IPS-NIHi7 (cell line): ENCODE measurements at regions not wholly inside any gene's neighbourhood (a gene's known extent, or its start where the extent isn't known, plus 50 kb on each side); places are given as distances from the start of the nearest gene placed in this dataset.

Source experiments
- DNase-seq: peaks from one replicate; pipeline ENCODE4 v3.0.0; 2012; ENCODE audit warnings: mixed read lengths; ENCODE audit errors: extremely low spot score

- peak; percentile 67 for DNase-seq
Observed at GRCh38 chr6:40798069-40798770, 211.1 kb upstream of the LRFN2 start.

DNA sequence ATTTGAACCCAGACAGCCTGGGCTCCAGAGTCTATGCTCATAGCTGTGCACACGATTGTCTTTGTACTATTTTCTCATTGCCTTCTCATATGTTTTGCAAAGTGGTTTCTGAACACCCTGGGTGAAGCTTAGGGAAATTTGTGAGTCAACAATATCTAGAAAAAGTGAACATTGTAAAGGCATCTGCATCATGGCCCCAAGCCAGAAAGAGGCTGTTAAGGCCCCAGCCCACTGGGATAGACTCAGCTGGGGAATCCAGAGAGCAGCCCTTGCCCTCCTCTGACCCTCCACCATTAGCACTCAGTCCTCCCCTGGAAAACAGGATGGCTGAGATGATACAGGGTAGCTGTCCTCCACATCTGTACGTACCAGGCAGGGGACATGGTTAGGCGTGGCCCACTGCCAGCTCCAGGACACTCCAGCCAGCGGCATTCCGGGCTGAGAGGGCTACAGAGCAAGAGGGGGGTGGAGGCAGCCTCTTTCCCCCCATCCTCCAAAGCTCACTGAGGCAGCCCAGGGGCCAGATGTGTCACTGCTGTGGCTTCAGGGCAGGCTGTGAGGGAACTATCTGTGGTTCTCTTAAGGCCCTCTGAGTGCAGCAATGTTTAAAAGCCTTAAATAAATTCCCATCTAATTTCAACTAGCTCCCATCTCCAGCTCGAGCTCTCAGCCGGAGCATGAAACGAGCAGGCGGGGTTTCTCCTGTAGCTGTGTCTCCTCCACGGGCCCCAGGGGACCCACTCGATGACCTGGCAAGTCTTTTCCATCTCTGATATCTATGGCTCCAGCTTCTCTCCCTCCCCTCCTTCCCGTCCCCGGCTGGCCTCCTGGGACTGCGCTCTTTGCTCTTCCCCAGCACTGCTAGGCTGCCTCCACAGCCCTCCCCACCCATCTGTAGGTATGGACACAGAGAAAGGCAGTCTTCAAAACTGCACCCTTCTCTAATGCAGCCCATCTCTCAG is 209.4 kb upstream of the LRFN2 start:
- DNase-seq = no peak

DNA sequence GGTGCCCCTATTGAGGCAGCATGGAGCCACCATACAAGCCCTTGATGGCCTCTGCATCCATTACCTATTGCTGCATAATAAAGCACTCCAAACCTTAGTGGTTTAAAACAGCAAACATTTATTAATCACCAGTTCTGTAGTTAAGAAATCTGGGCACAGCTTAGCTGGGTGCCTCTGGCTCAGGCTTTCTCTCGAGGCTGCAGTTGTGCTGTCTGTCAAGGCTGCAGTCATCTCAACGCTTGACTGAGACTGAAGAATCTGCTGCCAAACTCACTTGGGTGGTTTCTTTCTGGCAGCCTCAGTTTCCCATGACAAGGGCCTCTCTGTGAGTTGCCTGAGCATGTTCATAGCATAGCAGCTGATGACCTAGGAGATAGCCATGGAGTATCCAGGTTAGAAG is 207.4 kb upstream of the LRFN2 start:
- no peak for DNase-seq

DNA sequence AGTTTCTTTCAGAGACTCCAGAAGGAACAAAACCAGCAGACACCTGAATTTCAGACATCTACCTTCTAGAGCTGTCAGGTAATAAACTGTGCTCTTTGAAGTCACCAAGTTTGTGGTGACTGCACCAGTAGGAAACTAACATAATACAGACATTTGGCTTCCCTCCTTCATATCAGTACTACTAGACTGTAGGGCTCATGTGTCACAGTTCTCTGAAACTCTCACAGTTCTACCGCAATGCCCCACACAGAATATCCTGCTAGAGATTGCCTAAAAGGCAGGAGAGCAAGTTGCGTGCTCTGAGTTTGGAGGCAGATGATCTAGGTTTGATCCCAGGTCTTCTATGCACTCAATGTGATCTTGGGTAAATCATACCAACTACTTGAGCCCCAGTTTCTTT is 205.0 kb upstream of the LRFN2 start:
- DNase-seq = no peak

DNA sequence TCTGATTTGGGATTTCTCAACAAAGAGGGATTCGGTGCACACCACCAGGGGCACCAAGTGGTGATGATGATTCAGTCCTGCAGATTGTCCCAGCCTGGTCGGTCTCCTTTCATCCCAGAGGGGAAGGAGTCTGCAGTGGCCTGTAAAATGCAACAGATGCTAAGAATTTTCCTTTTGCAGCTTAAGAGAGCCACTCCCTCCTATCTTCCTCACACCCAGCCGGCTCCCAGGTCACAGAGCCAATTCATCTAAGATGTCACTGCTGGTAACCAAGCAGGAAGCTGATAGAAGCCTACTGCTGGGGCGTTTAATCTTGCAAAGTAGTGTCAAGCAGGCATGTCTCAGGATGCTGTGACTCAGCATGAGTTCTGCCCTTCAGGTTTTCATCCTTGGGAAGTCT is 203.8 kb upstream of the LRFN2 start:
- peak; percentile 67 for DNase-seq

DNA sequence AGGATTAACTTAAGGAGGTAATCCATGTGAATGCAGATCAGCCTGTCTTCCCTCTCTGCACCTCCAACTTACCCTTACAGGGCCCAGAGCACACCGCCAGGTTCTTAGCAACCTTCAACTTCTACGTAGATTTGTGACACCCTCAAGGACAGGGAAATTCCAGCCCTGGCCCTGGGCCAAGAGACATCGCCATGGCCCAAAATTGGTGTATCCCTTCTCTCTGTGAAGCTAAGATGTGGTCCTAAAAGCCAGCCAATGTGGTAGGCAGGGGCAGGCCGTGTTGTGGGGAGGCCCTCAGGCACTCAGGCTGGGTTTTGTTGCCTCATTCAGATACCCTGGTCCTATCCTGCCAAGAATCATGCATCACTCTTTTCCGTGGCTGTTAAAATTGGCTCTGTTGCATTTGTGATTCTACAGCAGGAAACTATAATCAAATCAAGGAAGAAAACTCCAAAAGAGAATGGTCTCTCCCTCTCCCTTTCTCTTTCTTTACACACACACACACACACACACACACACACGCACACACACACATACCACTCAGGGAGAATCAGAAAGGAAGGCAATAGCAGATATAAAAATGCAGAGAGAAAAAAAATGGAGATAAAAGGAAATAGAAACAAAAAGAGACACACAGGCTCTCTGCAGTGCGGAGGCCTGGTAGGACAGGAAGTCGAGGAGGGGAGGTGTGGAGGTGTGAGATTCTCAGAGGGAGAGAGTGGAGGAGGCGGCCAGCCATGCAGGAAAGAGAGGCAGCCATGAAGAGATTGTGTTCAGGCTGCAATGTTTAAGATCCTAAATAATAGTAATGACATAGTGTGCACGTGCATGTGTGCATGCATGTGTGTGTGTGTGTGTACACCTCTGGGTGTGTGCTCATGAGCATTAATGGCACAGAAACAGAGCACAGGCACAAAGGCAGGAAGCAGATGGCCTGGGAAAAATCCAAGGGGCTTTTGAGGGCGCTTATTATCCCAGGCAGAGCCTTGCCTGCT is 201.8 kb upstream of the LRFN2 start:
- peak; percentile 42 for DNase-seq

- no peak for DNase-seq
Observed at GRCh38 chr6:40782355-40782754, 195.2 kb upstream of the LRFN2 start.

- DNase-seq = no peak
Observed at GRCh38 chr6:40780637-40781036, 193.5 kb upstream of the LRFN2 start.

DNA sequence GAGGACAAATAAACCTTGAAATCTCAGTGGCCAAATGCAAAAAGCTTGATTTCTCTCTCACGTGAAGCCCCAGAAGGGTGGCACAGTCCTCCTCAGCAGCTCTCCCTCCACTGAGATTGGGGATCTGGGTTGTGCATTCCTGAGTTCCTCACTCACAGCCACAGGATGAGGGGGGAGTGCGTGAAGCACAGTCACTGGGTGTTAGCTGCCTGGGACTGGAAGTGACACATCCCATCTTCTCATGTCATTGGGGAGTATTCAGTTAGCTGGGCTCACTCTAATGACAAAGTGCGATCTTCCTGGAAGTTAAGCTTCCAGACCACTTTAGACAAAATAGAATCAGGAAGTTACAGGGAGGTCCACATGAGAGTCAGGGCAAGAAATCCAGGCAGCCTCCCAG is 192.2 kb upstream of the LRFN2 start:
- DNase-seq = peak; percentile 36

GRCh38 chr6:40778918-40779317 is 191.8 kb upstream of the LRFN2 start:
- no peak for DNase-seq

DNA sequence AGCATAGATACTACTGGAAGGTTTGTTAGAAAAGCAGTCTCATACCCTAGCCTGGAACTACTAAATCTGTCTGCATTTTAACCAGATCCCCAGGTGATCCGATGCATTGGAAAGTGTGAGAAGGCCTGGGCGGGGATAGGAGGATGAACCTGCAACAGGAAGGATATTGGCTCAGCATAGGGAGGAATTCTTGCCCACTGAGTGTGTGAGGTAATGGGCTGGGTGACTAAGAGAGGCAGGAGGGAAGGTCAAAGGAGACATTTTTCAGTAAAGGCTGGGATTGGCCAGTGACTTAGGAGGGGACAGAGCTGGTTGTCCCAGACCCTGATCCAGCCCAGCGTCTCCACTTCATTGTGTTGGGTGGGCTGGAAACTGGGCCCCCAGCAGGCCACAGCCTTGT is 191.0 kb upstream of the LRFN2 start:
- peak; percentile 39 for DNase-seq

DNA sequence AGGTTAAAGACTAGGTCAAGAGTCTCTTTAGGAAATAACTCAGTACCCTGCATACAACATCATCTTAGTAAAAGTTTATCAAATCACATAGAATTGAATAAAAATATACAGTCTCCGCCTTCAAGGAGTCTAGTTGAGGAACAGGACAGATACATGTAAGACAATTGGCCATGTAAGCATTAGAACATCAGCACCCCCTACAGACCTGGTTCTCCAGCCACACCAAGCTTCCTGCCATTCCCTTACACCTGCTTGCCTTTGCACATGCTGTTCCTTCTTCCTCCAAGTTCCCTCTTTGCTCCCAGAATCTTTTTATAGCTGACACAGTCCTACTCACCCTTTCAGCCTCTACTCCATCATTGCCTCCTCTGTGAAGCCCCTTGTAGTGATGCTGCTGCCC is 187.8 kb upstream of the LRFN2 start:
- no peak for DNase-seq

DNA sequence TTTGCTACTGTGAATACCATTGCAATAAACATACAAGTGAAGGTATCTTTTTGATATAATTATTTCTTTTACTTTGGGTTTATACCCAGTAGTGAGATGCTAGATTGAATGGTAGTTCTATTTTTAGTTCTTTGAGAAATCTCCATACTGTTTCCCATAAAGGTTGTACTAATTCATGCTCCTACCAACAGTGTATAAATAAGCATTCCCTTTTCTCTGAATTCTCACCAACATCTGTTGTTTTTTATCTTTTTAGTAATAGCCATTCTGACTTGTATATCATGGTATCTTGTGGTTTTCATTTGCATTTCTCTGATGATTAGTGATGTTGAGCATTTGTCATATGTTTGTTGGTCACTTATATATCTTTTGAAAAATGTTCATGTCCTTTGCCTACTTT is 183.6 kb upstream of the LRFN2 start:
- DNase-seq = no peak

DNA sequence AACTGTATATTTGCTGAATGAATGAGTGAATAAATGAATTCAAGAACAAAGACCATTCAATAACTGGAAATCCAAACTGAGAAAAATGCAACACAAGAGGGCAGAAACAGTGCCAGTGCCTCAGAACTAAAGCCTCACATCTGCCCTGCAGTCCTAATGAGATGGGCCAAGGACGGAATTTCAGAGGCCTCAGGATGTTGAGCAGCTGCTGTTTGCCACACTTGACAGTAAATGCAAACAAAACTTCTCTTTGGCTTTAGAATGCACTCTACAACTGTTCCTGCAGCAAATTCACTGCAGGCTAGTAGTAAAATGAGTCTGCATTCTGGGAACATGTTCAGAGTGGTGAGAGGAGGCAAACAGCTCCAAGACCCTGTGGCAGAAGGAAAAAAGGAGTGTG is 177.6 kb upstream of the LRFN2 start:
- no peak for DNase-seq

DNA sequence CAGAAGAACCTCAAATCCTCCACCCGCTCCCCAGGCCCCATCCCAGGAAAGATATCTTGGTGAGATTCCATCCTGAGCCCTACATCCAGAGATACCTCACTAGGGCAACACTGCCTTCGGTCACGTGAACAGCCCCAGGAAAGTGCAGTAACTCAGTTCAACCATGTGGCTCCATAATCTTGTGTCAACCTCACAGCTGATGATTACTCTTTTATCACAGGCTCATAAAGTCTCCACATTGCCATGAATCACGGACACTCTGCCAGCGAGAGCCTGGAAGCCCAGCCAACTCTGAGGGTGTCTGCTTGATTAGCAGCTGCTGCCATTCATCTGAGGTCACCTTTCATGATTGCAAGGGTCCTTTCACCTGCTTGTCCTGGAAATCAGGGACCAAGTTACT is 175.8 kb upstream of the LRFN2 start:
- DNase-seq = no peak

DNA sequence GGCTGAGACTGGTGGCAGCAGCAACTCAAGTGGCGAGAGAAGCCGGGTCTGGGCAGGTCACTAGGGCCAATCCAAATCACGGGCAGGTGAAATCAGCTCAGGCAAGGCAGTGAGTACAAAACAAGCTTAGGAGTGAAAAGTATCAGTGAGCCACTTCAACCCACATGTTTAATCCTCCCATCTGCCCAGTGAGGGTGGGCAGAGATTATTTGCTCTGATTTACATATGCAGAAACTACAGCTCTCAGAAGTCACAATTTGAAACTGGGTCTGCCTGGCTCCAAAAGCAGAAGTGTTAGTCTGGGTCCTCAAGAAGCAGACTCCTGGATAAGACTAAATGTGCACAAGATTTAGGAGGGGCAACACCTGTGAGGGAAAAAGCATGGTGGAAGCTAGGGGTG is 173.7 kb upstream of the LRFN2 start:
- DNase-seq = no peak

DNA sequence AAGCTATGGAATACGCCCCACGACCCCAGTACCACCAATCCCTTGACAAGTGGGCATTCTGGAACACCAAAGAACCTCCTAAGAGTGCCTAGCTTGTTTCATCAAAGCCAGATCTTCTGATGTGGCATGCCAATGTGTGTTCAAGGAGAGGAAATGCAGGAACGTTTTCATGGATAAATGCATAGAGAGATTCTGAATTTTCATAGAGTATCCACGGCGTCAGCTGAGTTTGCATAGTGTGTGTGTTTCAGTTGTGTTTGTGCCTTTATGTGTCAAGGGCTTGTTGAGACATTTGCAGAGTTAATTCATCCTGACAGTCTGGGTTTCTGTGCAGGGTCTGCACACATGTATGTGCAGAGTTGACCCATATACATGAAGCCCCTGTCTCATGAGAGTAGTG is 172.7 kb upstream of the LRFN2 start:
- no peak for DNase-seq

GRCh38 chr6:40759264-40759663 is 172.1 kb upstream of the LRFN2 start:
- no peak for DNase-seq

GRCh38 chr6:40755749-40756452 is 168.7 kb upstream of the LRFN2 start:
- DNase-seq = no peak

DNA sequence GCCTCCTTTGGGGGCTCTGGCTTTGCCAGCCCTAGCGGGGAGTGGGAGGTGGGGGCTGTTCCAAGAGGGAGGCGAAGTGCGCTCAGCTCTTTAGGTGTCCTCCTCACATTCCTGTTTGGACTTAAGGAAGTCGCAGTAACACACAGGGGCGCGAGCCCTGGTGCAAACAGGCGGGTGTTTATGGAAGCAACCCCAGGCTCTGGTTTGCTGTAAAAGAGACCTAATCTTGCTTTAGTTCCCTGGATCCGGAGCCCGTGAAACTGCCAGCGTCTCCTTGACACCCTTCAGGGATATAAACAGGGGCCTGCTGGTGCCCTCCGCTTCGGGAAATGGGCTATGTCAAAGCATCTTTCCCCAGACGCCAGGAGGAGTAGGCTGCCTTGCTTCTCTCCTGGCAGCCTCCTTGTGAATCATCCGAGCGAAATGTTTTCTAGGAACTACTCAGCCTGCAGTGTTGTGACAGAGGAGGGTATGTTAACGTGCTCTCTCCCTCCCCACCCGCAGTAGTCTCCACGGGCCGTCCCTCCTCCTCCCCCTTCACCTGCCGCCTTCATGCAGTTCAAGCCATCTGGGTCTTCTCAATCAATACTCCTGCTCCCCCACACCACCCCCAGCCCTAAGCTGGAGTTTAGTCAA is 168.0 kb upstream of the LRFN2 start:
- peak; percentile 64 for DNase-seq
